HuH-7 (cell line): ENCODE measurements at regions not wholly inside any gene's neighbourhood (a gene's known extent, or its start where the extent isn't known, plus 50 kb on each side); places are given as distances from the start of the nearest gene placed in this dataset.
"Not testable (repeated sequence)": the region's sequence is repeated elsewhere in the genome, so short reads cannot be mapped to it uniquely, and the experiment has no call there.

Experiments
- DNase-seq: peaks from one replicate; pipeline ENCODE4 v3.0.0; 2011; ENCODE audit warnings: low spot score

DNA sequence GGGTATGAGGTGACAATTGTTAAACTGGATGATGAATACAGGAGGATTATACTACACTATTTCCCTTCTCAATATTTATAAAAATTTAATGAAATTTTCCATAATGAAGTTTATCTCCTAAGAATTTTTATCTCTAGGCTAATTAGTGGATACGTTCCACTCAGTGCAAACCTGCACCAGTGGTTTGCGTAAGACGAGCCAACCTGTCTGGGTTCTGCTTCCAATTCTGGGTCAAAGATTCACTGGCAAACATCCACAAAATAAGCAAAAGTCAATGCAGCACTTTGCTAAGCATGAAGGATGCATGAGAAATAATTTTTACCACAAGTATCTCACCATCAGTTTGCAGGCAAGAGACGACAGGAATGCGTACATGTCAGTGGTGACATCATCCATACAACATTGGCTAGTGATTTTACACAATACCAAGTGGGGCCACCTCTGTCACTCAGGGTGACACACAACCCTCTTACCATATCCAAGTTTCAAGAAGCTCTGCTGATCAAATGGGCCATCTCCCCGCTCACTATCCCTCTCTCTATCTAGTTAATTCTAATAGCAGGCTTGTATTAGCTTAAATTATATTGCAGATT, 51.7 kb downstream of the FAM50B start:
- no peak for DNase-seq

DNA sequence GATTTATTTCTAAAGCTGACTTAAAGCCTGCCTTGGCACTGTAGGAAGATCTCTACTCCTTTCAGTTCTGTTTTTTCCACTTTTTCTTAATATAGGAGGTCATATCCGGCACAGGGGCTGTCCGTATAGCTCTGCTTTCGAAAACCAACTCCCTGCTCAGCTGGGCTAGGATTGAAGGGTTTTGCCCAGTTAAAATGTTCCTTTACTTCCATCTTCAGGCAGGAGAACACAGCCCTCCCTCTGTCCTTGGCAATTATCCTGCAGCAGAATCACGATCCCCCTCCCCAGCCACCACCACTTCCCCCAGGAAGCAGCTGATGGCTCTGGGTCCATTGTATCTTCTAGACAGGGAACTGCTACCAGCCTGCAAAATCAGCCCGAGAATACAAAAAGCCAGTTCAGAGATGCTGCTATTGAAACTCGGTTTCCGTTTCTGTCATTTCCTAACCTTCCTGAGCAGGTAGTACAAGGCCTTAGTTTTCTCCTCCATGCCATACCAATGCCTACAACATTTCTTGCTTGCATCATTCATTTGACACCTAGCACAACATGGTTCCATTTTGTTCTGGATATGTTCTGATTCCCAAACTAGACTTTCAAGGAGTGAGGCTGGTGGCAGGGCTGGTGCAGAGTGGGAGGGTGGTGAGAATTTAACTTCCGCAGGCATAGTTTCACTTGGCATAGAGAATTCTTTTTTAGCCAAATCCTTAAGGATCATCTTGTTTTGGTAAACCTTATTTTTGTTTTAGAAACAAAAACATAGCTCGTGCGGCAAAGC, 53.9 kb downstream of the FAM50B start:
- DNase-seq = no peak

DNA sequence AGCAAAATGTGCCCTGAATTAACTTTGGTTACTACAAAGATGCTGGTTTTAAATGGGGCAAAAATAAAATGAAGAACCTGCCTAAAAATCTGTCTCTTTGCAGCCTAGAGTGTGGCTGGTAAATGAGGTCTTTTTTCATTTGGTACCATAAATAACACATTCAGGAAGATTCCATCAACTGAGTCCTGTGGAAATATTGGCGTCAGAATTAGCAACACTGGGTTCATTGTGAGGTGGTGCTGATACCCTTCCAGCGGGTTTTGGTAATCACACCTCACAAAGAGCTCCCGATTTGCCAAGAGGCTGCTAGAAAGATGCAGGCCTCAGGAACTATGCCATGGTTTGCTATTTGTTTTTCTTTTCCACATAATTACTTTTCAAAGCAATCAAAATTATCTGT, 55.3 kb downstream of the FAM50B start:
- no peak for DNase-seq

DNA sequence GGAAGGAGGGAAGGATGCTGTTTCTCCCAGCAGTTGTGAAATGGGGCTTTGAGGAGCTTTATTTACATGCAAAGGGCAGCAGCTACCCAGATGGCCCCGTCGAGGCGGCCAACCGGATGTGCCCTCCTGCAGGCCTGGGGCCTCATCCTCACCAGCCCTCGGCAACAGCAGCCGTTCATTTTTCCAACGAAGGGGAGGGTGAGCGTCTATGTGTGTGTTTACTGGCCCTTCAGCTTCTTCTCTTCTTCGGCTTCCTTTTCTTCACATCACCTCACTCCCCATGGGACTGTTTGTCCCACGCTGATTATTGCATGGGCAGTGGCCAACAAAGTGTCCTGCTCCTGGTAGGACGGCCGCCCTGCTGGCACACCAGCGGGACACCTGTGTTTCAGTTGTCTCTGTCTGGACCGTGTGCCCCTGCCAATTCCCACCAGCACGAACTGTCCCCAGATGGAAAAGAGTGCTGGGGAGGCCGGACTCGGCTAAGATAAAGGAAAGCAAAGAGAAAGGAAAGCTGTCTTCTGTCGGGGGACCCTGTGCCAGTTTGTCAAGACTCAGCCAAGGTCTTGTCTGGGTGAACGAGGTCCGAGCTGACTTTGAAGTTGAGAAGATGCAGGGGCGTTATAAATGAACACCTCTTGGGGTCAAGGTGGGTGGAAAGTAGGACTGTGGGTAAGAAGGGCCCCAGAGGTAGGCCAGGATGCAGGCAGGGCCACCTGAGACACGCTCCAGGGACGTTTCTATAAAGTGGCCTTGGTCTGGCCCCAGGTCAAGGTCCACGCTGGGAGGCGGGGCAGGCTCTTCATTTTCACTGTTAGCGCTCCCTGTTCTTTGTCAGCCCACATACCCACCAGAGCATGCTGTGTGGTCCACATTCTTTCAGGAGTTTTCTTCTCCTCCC, 57.0 kb downstream of the FAM50B start:
- peak; percentile 24 for DNase-seq

DNA sequence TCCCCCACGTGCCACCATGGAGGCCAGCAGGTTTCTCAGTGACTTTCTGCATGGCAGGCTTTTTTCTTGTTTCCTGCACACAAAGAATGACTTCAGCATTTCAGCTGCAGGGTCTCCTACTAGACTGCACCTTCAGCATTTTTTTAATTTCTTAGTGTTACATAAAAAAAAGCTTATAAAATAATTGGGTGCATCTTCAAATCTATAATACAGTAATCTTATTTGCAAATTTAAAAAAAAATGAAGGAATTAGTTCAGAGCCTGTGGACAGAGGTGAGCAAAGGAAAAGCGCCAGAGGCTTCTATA, 57.6 kb downstream of the FAM50B start:
- DNase-seq = no peak

DNA sequence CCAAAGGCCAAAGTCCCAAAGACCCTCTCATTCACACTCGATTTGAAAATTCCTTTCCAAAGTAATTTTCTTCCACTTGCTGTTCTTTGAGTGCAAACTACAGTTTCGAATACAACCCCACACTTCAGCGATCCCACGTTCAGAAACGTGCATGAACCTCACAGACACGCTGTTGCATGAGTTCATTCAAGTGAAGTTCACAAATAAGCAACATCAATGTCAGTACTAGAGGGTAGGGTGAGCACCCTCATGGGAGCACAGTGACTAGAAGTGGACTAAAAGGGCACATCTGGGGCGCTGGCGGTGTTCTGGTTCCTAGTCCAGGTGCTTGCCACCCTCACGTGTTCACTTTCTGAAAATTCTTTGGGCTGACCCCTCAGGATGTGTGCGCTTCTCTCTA, 59.0 kb downstream of the FAM50B start:
- no peak for DNase-seq

DNA sequence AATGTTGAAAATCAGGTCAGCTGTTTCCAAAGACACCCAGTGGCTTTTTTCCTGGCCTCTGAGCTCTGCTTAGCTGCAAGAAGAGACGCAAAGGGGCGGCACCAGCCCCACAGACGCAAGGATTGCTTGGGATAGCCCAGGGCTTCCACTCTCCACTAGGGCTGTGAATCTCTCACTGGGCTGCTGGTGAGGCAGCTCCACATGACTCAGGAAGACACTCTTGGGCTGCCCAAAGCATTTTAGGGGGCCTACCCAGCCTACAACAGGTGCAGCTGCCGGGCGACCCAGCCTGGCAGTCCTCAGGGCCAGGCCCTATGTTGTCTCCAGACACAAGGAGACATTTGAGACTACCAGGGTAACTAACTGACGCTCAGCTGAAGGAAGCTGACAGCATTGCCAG, 59.8 kb downstream of the FAM50B start:
- no peak for DNase-seq

DNA sequence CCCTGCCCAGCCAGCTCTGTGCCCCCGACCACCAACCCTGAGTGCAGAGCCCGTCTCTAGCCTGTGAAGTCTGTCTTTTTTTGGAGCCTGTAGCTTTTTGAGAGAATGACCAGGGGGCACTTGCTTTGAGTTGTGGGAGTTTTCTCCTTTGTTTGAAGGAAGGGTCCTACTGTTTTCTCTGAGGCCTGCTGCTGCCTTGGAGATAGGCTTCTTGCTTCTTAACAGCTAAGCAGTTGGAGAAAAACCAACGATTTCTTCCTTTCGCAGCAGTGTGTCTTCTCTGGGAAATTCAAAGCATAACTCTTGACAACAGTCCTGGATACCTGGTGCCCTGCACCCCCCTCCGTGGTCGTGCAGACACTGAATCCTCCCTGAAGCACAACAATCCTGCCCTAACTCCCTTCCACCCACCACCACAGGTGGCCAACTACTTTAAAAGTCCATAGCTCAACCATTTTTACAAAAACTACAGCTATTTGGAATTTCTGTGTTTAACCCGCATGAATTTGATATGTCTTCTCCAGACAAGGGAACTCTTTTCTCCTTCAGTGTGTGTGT, 61.0 kb downstream of the FAM50B start:
- no peak for DNase-seq

DNA sequence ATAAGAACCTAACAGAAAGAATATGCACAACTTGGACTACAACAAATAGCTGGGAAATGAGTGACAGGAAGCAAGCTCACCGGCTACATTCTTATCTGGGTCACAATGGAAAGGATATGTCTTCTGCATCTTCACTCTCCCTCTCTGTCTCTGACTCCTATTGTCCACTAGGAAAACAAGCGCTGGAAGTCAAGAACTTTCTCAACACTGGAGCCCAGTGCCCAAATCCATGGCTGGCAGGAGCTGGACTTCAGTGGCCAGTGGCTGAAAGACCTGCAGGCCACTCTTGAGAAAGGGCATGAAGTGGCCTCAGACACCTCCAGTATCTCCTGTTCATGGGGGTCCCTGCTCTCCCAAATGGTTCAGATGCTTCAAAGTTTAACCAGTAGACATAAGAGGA, 62.0 kb downstream of the FAM50B start:
- DNase-seq = no peak

DNA sequence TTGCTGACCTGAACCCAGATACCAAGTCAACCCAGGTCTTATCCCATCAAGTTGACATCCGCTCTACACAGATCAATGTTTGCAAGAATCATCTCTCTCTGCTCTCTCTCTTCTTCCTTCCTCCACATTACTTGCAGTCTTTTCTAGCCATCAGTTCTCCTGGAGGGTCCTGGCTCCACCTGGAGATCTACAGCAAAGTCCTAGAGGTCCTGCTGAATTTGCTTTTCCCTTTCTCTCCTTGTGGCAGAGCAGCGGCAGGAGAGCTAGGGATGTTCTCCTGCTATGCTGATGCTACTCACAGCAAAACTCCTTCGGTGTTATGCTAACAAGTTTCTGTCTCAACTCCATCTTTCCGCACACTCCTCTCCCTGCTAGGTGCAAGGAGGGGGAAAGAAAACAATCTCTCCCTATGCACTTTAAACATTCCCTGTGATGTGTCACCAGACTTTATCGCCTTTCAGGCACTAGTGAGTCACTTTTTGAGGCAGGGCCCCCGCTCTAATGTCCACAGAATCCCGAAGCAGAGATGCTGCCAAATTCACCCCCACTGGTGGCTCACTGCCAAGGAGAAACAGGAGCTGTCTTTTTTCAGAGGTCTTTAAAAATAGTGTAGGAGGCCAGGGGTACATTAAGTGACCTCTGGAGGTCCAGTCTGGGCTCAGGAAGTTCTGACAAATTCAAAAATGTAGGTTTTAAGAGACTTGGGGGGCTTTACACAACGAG, 62.6 kb downstream of the FAM50B start:
- DNase-seq = no peak

DNA sequence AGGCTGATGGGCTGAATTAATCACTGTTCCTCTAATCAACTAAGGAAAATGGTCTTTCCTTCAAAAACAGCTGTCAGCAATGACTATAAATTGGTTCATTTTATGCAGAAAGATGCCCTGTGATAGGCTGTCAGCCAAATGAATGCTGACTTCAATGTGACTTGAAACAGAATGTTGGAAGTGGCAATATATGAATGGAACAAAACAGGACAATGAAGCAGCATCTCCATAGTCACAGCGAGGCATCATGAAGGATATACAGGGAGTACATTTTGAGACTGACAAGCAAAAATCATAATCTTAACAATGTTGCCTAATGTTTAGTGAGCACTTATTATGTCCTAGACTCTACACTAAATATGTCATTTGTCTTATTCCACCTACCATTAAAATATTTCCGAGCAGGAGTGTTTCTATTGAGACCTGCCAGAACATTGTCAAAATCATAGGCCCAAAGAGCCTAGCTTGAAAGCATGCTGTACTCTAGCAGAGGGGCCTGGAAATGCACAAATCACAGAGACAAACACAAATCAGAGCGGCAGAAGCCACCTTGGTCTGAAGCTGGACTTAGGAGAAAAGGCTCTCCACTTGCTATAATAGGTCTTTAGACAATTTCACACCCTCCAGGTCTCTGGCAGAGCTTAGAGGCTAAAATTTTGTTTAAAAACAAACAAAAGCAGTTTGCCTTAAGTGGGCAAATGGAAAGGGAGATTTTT, 63.3 kb downstream of the FAM50B start:
- no peak for DNase-seq

DNA sequence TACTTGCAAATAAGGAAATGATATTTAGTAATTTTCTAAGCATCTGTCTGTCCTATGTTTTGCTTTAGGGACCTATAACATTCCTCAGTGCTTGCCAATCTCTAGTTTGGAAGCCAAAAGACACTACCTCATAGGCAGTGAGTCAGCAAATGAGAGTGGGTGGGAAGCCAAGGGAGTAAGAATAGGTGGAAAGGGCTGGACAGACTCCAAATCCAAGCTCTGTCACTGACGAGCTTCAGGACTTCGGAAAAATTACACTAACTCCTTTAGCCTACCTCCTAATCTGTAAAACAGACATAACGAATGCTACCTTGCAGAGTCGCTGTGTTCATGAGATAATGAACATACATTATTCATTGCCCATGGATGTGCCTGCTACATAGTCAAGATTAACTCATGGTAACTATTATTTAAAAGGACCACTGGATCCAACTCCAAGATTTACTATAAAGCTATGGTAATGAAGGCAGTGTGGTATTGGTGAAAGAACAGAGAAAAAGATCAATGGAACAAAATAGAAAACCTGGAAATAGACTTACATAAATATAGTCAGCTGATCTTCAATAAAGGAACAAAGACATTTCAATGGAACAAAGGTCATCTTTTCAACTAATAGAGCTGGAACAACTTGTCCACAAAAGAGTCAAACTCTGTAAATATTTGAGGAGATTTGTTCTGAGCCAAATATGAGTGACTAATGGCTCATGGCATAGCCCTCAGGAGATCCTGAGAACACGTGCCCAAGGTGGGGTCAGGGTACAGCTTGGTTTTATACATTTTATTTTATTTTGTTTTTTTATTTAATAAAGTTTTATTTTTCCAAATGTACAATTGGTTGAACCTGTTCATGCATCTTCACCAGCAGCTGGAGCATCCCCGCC, 64.1 kb downstream of the FAM50B start:
- peak; percentile 45 for DNase-seq

DNA sequence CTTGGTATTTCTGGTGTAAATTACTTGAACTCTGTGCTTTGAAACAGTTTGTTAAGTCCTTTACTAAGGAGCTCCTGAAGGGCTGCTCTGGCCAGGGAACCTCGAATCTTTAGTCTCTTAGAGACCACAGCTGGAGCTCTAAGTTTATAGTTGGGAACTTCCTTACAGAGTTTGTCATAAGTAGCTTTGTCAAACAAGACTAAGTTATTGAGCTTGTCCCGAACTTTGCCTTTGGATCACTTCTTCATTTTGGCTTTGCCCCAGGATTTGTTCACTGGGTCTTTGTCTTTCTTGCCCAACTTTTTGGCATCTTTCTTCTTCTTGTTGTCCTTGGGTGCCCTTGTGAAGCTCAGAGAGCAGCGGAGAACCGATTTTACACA, 64.8 kb downstream of the FAM50B start:
- DNase-seq = no peak

DNA sequence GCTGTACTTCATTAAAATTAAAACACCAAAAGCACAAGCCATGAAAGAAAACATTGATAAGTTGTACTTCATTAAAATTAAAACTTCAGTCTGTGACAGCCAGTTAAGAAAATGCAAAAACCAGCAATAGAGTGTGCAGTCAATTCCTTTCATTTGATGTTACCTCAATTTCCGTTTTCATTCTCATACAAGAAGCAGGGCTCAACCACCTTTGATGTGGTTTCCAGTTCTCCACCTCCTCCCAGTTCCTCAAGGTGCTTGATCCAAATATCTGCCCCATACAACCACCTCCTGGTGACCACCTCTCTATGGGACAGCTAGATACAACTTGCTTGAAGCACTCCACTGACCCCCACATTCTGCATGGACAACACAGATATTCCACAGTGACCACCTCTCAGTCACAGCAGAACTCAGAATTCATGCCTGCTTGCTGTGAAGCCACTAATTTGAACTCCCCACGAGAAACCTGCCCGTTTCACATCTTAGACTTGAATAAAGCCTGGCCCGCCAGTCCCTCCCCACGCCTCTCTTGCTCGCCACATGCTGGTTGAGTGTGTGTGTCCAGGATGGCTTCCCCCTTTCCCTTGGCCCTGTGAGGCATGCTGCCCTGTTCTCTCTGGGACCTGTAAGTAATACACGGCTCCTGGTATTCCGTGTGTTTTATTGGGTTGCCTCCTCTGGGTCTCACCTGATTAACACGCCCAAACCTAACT, 66.1 kb downstream of the FAM50B start:
- no peak for DNase-seq

DNA sequence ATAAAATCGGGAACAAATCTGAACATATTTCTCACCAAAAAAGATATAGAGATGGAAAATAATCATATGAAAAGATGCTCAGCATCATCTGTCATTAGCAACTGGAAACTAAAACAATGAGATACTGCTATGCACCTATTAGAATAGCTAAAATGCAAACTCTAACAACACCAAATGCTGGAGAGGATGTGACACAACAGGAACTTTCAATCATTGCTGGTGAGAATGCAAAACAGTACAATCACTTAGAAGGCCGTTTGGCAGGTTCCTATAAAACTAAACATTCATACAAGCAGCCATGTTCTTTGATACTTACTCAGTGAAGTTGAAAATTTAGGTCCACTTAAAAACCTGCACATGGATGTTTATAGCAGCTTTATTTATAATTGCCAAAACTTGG, 67.0 kb downstream of the FAM50B start:
- no peak for DNase-seq

DNA sequence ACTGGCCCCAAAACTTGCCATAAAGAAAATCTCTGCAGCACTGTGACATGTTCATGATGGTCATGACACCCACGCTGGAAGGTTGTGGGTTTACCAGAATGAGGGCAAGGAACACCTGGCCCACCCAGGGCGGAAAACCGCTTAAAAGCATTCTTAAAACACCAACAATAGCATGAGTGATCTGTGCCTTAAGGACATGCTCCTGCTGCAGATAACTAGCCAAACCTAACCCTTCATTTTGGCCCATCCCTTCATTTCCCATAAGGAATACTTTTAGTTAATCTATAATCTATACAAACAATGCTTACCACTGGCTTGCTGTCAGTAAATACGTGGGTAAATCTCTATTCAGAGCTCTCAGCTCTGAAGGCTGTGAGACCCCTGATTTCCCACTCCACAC, 67.6 kb downstream of the FAM50B start:
- DNase-seq = not testable (repeated sequence)

DNA sequence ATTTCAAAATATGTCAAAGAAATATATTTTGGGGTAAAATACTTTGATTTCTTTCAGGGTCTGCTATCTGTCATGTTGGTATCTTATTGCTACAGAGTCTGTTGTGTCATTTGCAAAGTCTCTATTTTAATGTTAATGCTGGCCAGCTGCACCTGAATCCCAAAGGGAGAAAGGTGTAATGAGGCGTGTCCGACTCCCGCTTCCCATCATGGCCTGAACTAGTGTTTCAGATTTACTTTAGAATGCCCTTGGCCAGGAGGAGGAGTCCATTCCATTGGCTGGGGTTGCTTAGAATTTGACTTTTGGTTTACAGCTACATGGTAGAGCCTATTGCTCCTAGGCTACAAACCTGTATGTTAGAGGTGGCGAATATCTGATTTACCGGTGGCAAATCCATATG, 69.3 kb downstream of the FAM50B start:
- DNase-seq = no peak

DNA sequence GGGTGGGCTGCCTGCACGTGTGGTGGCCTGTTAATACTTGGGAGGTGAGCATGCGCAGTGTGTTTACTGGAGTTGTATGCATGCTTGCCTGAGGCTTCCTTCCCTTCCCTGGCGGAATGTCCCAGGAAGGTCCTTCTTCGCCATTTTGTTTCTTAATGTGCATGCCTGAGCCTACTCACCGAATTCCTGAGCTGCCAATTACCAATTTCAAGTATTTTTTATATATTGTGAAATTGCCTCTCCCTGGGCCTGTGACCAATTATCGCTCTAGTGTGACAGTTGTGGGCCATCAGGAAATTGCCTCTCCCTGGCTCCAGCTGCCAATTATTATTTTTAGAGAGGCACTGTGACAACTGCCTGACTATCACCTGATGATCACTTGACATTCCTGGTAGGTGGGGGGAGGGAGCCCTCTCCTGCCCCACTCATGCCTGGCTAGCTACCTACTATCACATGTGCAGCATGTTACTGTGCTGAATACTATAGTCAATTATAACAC, 70.0 kb downstream of the FAM50B start:
- DNase-seq = no peak

DNA sequence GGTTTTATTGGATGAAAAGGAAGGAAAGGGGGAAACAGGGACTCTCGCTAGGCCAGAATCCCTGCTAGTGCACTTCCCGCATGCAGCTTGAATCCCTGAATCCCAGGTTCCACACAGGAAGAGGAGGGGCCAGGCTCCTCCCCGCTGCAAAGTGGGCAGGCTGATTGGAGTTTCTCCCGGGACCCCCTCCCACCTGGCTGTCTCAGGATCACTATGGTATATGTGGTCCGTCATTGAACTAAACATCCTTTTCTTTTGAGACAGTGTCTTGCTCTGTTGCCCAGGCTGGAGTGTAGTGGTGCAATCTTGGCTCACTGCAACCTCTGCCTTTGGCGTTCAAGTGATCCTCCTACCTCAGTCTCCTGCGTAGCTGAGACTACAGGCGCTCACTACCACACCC, 70.7 kb downstream of the FAM50B start:
- DNase-seq = no peak

DNA sequence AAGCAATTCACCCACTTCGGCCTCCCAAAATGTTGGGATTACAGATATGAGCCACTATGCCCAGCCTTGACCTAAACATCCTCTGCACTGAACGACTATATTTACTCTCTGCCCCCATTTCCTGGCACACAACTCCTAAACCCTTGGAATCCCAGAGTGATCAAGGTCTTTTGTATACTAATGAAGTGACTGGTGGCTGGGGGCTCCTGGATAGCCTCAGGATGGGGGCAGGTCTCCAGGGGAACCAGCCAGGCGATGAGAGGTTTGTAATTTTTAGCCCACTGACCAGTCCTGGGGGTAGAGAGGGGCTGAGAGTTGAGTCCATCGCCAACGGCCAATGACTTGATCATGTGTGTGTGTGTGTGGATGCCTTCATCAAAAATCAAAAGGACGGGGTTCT, 71.1 kb downstream of the FAM50B start:
- DNase-seq = no peak
